Mesothelial cell of epicardium (in vitro differentiated cells): ENCODE measurements at regions not wholly inside any gene's neighbourhood (a gene's known extent, or its start where the extent isn't known, plus 50 kb on each side); places are given as distances from the start of the nearest gene placed in this dataset.

Source experiments
- DNase-seq, 2 experiments: peaks; one replicate each; pipeline ENCODE4 v3.0.0; 2021; ENCODE audit warnings: low spot score in 2 of 2; ENCODE audit not compliant: unreplicated experiment in 2 of 2
- H3K27ac Mint-ChIP-seq: 2 replicates; pipeline ENCODE4 v1.8.0; 2021; ENCODE audit warnings: mixed read lengths
- H3K27me3 Mint-ChIP-seq: 2 replicates; pipeline ENCODE4 v1.8.0; 2021; ENCODE audit warnings: low read depth, mixed read lengths
- H3K36me3 Mint-ChIP-seq: 2 replicates; pipeline ENCODE4 v1.8.0; 2021; ENCODE audit warnings: mixed read lengths
- H3K4me1 Mint-ChIP-seq: 2 replicates; pipeline ENCODE4 v1.8.0; 2021; ENCODE audit warnings: mixed read lengths
- H3K4me3 Mint-ChIP-seq: 2 replicates; pipeline ENCODE4 v1.8.0; 2021; ENCODE audit warnings: mild to moderate bottlenecking, moderate library complexity, mixed read lengths
- H3K9me3 Mint-ChIP-seq: 2 replicates; pipeline ENCODE4 v1.8.0; 2021; ENCODE audit warnings: mixed read lengths
- TF ChIP-seq, protein P1 (sequence below): fragments of 200-600 bp; sonication (generic); IDR thresholded peaks from one replicate; pipeline ENCODE4 v1.5.0; 2021; ENCODE audit warnings: antibody characterized with exemption; ENCODE audit not compliant: unreplicated experiment

DNA sequence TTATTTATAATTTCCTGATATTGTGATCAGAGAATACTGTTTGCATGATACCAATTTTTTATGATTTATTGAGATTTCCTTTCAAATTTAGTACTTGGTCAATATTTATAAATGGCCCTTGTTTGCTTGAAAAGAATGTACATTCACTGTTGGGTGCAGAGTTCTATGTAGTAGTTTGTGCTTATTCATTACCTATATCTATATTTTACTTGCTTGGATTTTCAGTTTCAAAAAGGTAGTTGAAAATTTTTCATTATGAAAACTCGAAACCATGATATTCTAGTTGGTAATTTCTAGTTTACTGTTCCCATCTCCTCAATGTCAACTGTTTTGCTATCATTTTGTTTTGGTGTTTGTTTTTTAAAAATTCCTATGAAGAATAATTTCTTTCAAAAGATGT lies 155.7 kb downstream of the AASDHPPT start:
- Mint-ChIP-seq H3K4me1 (no peaks in the 10 kb centered on the region), H3K9me3 (peaks cover 27% of the 10 kb centered on the region), H3K4me3 (no peak overlapping the region), H3K27ac (no peak overlapping the region), H3K36me3 (peaks cover 4% of the 10 kb centered on the region), H3K27me3 (no peaks in the 10 kb centered on the region)
- TF ChIP-seq, protein P1, sequence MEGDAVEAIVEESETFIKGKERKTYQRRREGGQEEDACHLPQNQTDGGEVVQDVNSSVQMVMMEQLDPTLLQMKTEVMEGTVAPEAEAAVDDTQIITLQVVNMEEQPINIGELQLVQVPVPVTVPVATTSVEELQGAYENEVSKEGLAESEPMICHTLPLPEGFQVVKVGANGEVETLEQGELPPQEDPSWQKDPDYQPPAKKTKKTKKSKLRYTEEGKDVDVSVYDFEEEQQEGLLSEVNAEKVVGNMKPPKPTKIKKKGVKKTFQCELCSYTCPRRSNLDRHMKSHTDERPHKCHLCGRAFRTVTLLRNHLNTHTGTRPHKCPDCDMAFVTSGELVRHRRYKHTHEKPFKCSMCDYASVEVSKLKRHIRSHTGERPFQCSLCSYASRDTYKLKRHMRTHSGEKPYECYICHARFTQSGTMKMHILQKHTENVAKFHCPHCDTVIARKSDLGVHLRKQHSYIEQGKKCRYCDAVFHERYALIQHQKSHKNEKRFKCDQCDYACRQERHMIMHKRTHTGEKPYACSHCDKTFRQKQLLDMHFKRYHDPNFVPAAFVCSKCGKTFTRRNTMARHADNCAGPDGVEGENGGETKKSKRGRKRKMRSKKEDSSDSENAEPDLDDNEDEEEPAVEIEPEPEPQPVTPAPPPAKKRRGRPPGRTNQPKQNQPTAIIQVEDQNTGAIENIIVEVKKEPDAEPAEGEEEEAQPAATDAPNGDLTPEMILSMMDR = no peak
- no peak for DNase-seq

DNA sequence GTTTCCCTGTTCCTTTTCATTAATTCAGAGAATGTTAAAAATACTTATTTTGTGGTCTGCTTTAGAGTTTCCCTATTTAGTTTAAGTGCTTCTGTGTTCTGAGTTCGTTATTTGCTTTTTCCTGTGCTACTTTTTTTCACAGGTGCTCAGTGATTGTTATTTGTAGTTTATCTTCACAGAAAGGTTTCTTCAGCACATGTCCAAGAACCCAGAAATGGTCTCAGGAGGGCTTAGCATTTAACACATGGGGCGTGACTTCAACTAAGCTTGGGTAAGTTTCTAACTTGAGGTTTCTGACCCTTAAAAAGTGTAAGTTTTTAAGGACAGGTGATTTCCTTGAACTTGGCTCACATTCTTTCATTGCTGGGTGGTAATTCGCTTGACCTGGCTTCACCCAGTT lies 157.3 kb downstream of the AASDHPPT start:
- Mint-ChIP-seq H3K36me3 (peaks cover 4% of the 10 kb centered on the region), H3K4me1 (no peaks in the 10 kb centered on the region), H3K27ac (no peak overlapping the region), H3K4me3 (no peak overlapping the region), H3K27me3 (no peaks in the 10 kb centered on the region), H3K9me3 (peaks cover 17% of the 10 kb centered on the region)
- TF ChIP-seq, protein P1 = no peak
- DNase-seq = no peak

DNA sequence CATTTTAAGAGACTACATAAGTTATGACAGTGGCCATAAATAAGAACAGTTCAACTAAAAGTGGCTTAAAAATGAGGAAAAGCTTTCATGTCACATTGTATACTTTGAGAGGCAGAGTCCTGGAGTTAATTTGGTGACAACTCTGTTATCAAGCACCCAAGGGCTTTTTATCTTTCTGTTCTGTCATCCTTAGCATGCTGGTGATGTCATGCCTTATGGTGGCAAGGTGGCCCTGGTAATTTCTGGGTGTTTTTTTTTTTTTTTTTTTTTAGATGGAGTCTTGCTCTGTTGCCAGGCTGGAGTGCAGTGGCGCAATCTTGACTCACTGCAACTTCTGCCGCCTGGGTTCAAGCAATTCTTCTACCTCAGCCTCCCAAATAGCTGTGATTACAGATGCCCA lies 158.8 kb downstream of the AASDHPPT start:
- Mint-ChIP-seq H3K9me3 (peaks cover 3% of the 10 kb centered on the region), H3K4me1 (no peaks in the 10 kb centered on the region), H3K36me3 (no peaks in the 10 kb centered on the region), H3K27me3 (no peaks in the 10 kb centered on the region), H3K4me3 (no peak overlapping the region), H3K27ac (no peak overlapping the region)
- TF ChIP-seq, protein P1 = no peak
- no peak for DNase-seq

DNA sequence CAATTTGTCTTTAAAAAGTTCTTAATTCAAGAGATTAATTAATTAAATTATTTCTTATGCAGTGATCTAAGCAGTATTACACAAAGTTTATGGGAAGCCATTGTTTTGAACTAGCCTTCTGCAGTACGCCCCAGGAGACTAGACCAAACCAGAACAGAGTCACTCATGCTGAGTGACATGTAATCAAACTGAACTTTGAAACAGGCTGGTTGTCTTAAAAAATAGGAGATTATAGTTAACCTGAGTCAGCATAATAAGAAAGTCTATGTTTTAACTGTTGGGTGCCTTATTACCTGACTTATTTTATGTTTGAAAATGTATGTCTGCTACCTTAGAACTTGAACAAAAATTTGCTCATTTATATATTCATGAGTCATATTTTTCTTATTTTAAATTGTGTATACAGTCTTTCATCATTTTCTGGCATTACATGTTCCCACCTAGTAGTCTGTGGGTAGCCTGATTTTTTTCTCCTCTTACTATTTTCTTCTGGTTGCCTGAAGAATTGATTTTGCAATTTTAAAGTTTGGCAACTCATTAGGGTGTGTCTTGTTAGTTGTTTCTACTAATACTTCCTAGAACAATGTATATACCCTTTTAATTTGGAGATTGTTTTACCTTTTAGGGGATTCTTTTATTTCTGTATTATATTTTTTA lies 161.4 kb downstream of the AASDHPPT start:
- Mint-ChIP-seq H3K9me3 (no peaks in the 10 kb centered on the region), H3K4me3 (no peak overlapping the region), H3K4me1 (peaks cover 3% of the 10 kb centered on the region), H3K36me3 (no peaks in the 10 kb centered on the region), H3K27me3 (no peaks in the 10 kb centered on the region), H3K27ac (no peak overlapping the region)
- DNase-seq = no peak
- TF ChIP-seq, protein P1 = no peak

DNA sequence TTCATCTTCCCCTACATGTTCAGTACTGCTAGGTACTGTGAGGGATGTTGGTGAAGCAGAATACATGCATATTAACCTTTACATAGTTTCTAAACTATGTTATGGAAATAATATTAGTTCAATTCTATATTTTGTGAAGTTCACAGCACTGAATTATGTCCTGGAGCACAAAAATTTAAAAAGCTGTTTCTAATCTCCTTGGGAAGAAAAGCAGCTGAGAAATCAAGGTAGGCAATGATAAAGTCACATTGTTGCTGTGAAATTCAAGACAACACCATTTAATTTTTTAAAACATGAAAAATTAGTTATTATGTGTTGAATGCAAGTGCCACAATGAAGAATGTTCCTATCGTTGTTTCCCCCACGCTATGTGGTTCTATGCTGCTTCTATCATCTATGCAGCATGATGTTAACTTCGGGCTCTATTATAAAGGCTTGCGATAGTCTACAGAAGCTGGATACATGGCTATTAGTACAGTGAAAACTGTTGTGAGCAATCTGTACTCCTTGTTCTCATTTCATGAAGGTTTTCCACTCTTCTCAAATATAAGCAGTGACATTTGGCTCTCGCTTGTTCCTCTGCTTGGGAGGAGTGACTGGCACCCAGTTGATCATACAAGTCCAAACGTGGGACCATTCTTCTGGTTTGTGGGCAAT lies 164.3 kb downstream of the AASDHPPT start:
- peaks cover 17% of the 10 kb centered on the region for H3K9me3 Mint-ChIP-seq
- no peaks in the 10 kb centered on the region for H3K27me3 Mint-ChIP-seq
- no peak overlapping the region for H3K4me3 Mint-ChIP-seq
- H3K36me3 Mint-ChIP-seq = peaks cover 2% of the 10 kb centered on the region
- no peak overlapping the region for H3K27ac Mint-ChIP-seq
- DNase-seq = no peak
- H3K4me1 Mint-ChIP-seq = peaks cover 3% of the 10 kb centered on the region
- TF ChIP-seq, protein P1 = no peak
